GM19397 (cell line): ENCODE measurements at regions not wholly inside any gene's neighbourhood (a gene's known extent, or its start where the extent isn't known, plus 50 kb on each side); places are given as distances from the start of the nearest gene placed in this dataset.

Experiments
- ATAC-seq: cut with Tn5 transposase; IDR thresholded peaks from one replicate; pipeline ENCODE4 v1.9.1; 2021; ENCODE audit warnings: mild to moderate bottlenecking, moderate library complexity; ENCODE audit not compliant: unreplicated experiment

GRCh38 chr4:162239992-162240769 is 76.4 kb upstream of the FSTL5 start:
- ATAC-seq: no peak

- no peak for ATAC-seq
Observed at GRCh38 chr4:162237676-162238075, 73.9 kb upstream of the FSTL5 start.

GRCh38 chr4:162234595-162234994 is 70.8 kb upstream of the FSTL5 start:
- ATAC-seq: no peak

- ATAC-seq: no peak
Observed at GRCh38 chr4:162232349-162232748, 68.5 kb upstream of the FSTL5 start.

- no peak for ATAC-seq
Observed at GRCh38 chr4:162229670-162230069, 65.9 kb upstream of the FSTL5 start.

- ATAC-seq: no peak
Observed at GRCh38 chr4:162221148-162221547, 57.3 kb upstream of the FSTL5 start.
